ENCODE measurements at regions not wholly inside any gene's neighbourhood (a gene's known extent, or its start where the extent isn't known, plus 50 kb on each side); places are given as distances from the start of the nearest gene placed in this dataset.

GRCh38 chr1:96357141-96357765 is 364.3 kb upstream of the PTBP2 start:
- TF ChIP-seq, protein P1, sequence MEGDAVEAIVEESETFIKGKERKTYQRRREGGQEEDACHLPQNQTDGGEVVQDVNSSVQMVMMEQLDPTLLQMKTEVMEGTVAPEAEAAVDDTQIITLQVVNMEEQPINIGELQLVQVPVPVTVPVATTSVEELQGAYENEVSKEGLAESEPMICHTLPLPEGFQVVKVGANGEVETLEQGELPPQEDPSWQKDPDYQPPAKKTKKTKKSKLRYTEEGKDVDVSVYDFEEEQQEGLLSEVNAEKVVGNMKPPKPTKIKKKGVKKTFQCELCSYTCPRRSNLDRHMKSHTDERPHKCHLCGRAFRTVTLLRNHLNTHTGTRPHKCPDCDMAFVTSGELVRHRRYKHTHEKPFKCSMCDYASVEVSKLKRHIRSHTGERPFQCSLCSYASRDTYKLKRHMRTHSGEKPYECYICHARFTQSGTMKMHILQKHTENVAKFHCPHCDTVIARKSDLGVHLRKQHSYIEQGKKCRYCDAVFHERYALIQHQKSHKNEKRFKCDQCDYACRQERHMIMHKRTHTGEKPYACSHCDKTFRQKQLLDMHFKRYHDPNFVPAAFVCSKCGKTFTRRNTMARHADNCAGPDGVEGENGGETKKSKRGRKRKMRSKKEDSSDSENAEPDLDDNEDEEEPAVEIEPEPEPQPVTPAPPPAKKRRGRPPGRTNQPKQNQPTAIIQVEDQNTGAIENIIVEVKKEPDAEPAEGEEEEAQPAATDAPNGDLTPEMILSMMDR (IDR thresholded peaks at IDR 0.05), result no peak
- Histone ChIP-seq H3K27ac (no peak overlapping the region), H3K4me3 (no peak overlapping the region)
- no peak for DNase-seq (ENCODE audit: low spot score)

- Histone ChIP-seq H3K27ac (no peak overlapping the region), H3K4me3 (no peak overlapping the region)
- no peak for DNase-seq (ENCODE audit: low spot score)
- TF ChIP-seq, protein P1 (IDR thresholded peaks at IDR 0.05), result no peak
These were observed 363.5 kb upstream of the PTBP2 start for GRCh38 chr1:96358057-96358456.

DNA sequence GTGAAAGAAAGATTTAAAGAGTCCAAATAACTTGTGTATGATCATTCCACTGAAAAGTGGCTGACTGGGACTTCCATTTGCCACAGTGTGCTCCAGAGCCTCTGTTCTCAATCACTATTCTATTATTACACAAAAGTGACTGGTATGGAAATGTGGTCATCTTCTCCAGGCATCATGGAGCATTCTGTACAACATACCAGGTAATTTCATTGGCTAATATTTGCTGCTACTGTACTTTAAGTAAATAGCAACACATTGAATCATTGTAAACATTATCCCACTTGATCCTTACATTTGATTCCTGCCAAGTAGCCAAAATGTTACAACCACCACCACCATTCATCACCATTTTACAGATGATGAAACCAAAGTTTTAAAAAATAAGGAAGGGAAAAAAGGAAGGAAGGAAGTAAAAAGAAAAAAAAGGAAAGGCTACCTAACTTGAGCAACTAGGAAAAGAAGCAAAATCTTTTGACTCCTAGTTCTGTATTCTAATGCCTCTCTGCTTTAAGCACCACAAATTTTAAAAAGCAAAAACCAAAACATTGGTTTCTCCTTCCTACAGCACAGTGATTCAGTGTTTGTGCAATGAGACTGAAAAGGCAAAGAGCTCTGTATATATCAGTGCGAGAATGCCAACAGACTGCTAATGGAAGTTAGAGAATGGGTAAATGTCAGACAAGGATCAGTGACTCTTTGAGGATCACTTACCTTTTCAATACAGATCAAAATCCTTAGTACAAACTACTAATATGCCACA is 361.4 kb upstream of the PTBP2 start:
- Histone ChIP-seq H3K4me3 (no peak overlapping the region), H3K27ac (no peak overlapping the region)
- TF ChIP-seq, protein P1 (IDR thresholded peaks at IDR 0.05), result no peak
- DNase-seq (ENCODE audit: low spot score), result no peak

- Histone ChIP-seq H3K4me3 (no peak overlapping the region), H3K27ac (no peak overlapping the region)
- DNase-seq (ENCODE audit: low spot score), result no peak
- TF ChIP-seq, protein P1 (IDR thresholded peaks at IDR 0.05), result no peak
These were observed 360.2 kb upstream of the PTBP2 start for GRCh38 chr1:96361271-96361856.

DNA sequence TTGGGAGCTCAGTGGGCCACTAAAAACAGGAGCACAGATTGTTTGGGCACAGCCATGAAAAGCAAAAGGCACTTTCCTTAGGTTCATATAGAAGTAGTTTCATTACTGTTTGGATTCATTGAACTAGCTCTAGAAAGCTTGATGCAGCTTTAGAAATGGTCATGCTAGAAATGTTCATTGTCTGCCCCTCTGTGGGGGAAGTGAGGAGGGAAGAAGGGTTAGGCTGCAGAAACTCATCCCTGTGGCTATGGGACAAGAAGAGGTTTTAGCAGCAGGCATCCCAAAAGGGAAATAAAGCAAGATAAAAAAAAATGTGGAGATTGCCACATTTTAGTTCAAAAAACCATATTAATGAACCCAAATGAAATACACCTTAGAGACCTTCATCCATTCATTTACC is 359.6 kb upstream of the PTBP2 start:
- TF ChIP-seq, protein P1 (IDR thresholded peaks at IDR 0.05), result no peak
- no peak for DNase-seq (ENCODE audit: low spot score)
- no peak overlapping the region for H3K27ac ChIP-seq
- no peak overlapping the region for H3K4me3 ChIP-seq

GRCh38 chr1:96362623-96363022 is 359.0 kb upstream of the PTBP2 start:
- TF ChIP-seq, protein P1 (IDR thresholded peaks at IDR 0.05), result no peak
- H3K4me3 ChIP-seq, result no peak overlapping the region
- no peak overlapping the region for H3K27ac ChIP-seq
- no peak for DNase-seq (ENCODE audit: low spot score)
